GM12892 (cell line): ENCODE measurements at regions not wholly inside any gene's neighbourhood (a gene's known extent, or its start where the extent isn't known, plus 50 kb on each side); places are given as distances from the start of the nearest gene placed in this dataset.

ENCODE experiments used
- POLR2A ChIP-seq: IDR thresholded peaks from 2 replicates; pipeline ENCODE4 v1.6.1; 2011; ENCODE audit warnings: low read depth, low read length, control low read depth
- POLR2AphosphoS5 ChIP-seq: IDR thresholded peaks from 2 replicates; pipeline ENCODE4 v1.6.1; 2011; ENCODE audit warnings: low read depth, low read length, control low read depth

DNA sequence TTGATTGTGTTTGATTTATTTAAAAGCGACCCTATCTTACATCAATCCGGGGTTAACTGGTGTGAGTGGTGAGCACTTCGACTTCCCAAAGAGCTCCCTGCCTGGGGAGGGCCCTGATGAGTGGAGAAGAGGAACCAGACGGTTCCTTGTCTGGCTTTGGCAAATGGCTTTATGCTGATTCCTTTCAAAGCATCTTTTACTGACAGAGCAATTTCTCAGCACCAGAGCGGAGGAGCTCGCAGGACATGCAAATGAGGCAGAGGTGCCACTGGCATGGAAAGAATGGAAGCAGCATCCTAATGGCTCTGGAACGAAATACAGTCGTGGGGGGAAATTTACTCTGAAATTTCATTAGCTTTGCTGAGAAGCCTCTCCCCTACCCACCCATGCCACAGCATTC lies 410.9 kb upstream of the B3GAT1 start:
- TF ChIP-seq POLR2AphosphoS5 (no peak), POLR2A (no peak)
